B cell (primary cell): ENCODE measurements at regions not wholly inside any gene's neighbourhood (a gene's known extent, or its start where the extent isn't known, plus 50 kb on each side); places are given as distances from the start of the nearest gene placed in this dataset.

Experiments used
- ATAC-seq: fragments of 200-7000 bp; cut with Tn5 transposase; one replicate; pipeline ENCODE4 v1.10.0; 2021; ENCODE audit warnings: low read depth, mild to moderate bottlenecking, moderate number of reproducible peaks, moderate library complexity
- CTCF ChIA-PET: fragments of 350-600 bp; sonication (Branson Sonifier 250); formaldehyde crosslinking; loops from one replicate; lab custom pipeline; 2021; ENCODE audit warnings: antibody characterized with exemption, inconsistent platforms; lab: Charles Lee
- POLR2A ChIA-PET: fragments of 350-600 bp; sonication (Branson Sonifier 250); formaldehyde crosslinking; loops from one replicate; lab custom pipeline; 2021; ENCODE audit warnings: antibody characterized with exemption; lab: Charles Lee
- DNase-seq: peaks from one replicate; pipeline ENCODE4 v3.0.0; 2013
- H2AFZ ChIP-seq: 2 replicates; pipeline ENCODE4 v1.6.1; 2012; ENCODE audit warnings: mild to moderate bottlenecking, low read depth, low read length; ENCODE audit not compliant: insufficient read depth, poor library complexity, severe bottlenecking
- H3K27ac ChIP-seq, 2 donors: 1 replicate in 1 of 2; 2 replicates in 1 of 2; pipeline ENCODE4 v1.5.1; 2012 to 2013; ENCODE audit warnings: low read length in 2 of 2, mild to moderate bottlenecking in 2 of 2, moderate library complexity in 1 of 2
- H3K27me3 ChIP-seq, 4 experiments: fragments of 200-600 bp in 1 of 4; sonication (generic) in 1 of 4; replicated peaks in 1 of 4; 1 replicate in 2 of 4; 2 replicates in 2 of 4; pipeline versions ENCODE4 v1.6.1 to v1.7.0; 2013 to 2016; ENCODE audit warnings: low read length in 3 of 4, mild to moderate bottlenecking in 2 of 4, mixed read lengths in 1 of 4, moderate library complexity in 1 of 4; ENCODE audit not compliant: insufficient read depth in 4 of 4, control insufficient read depth in 3 of 4; ENCODE audit errors: control extremely low read depth in 1 of 4
- H3K36me3 ChIP-seq, 2 experiments: replicated peaks in 1 of 2; 1 replicate in 1 of 2; 2 replicates in 1 of 2; pipeline versions ENCODE4 v1.6.1 to v1.7.1; 2013; ENCODE audit warnings: low read length in 1 of 2; ENCODE audit not compliant: insufficient read depth in 2 of 2, control insufficient read depth in 1 of 2; ENCODE audit errors: control extremely low read depth in 1 of 2, extremely low read depth in 1 of 2
- H3K4me1 ChIP-seq, 2 donors: fragments of 200-600 bp in 1 of 2; sonication (generic) in 1 of 2; 1 replicate in 1 of 2; 2 replicates in 1 of 2; pipeline versions ENCODE4 v1.5.1 to v1.6.1; 2013 to 2017; ENCODE audit warnings: low read length in 2 of 2; ENCODE audit not compliant: control insufficient read depth in 2 of 2, insufficient read depth in 2 of 2
- H3K4me2 ChIP-seq: replicated peaks from 2 replicates; pipeline ENCODE3; 2012; ENCODE audit warnings: mild to moderate bottlenecking, low read depth, low read length; ENCODE audit not compliant: poor library complexity, severe bottlenecking
- H3K4me3 ChIP-seq, 5 experiments: fragments of 200-600 bp in 1 of 5; sonication (generic) in 1 of 5; 1 replicate in 3 of 5; 2 replicates in 2 of 5; pipeline versions ENCODE4 v1.5.1 to v1.7.0; 2011 to 2016; ENCODE audit warnings: low read length in 4 of 5, mild to moderate bottlenecking in 4 of 5, low read depth in 2 of 5, control low read depth in 1 of 5, moderate library complexity in 1 of 5; ENCODE audit not compliant: insufficient read depth in 1 of 5; ENCODE audit errors: control extremely low read depth in 1 of 5, extremely low read depth in 1 of 5
- H3K79me2 ChIP-seq: fragments of 200-600 bp; sonication (generic); one replicate; pipeline ENCODE4 v1.6.0; 2016; ENCODE audit warnings: low read length; ENCODE audit not compliant: control insufficient read depth, insufficient read depth
- H3K9ac ChIP-seq: fragments of 200-600 bp; sonication (generic); 2 replicates; pipeline ENCODE4 v1.6.1; 2017; ENCODE audit warnings: mild to moderate bottlenecking, low read length, moderate library complexity
- H3K9me3 ChIP-seq, 3 donors: one replicate each; pipeline versions ENCODE4 v1.6.1 to v1.7.1; 2013; ENCODE audit warnings: low read length in 2 of 3; ENCODE audit not compliant: control insufficient read depth in 2 of 3, insufficient read depth in 1 of 3; ENCODE audit errors: control extremely low read depth in 1 of 3
- H4K20me1 ChIP-seq: 2 replicates; pipeline ENCODE4 v1.6.0; 2012; ENCODE audit warnings: mild to moderate bottlenecking, low read length; ENCODE audit not compliant: insufficient read depth, control insufficient read depth, poor library complexity, severe bottlenecking
- H3K27ac Mint-ChIP-seq: one replicate; pipeline ENCODE4 v1.8.0; 2021; ENCODE audit warnings: mixed read lengths
- H3K27me3 Mint-ChIP-seq: one replicate; pipeline ENCODE4 v1.8.0; 2021; ENCODE audit warnings: mixed read lengths
- H3K4me1 Mint-ChIP-seq: one replicate; pipeline ENCODE4 v1.8.0; 2021; ENCODE audit warnings: mixed read lengths
- H3K4me3 Mint-ChIP-seq: one replicate; pipeline ENCODE4 v1.8.0; 2021; ENCODE audit warnings: mixed read lengths
- H3K9me3 Mint-ChIP-seq: one replicate; pipeline ENCODE4 v1.8.0; 2022; ENCODE audit warnings: mixed read lengths; ENCODE audit not compliant: insufficient read depth
- EZH2 ChIP-seq: IDR thresholded peaks from 2 replicates; pipeline ENCODE4 v1.6.1; 2012; ENCODE audit warnings: borderline replicate concordance, low read depth, mild to moderate bottlenecking, moderate library complexity, low read length; ENCODE audit not compliant: insufficient read depth, poor library complexity, severe bottlenecking
- WGBS: methylation state at CpG from one replicate; pipeline ENCODE4 v1.1.5; 2013; ENCODE audit warnings: missing lambda C conversion rate; ENCODE audit not compliant: insufficient coverage; 5-methylcytosine and 5-hydroxymethylcytosine counted together
- intact Hi-C: fragments of 100-400 bp; cut with micrococcal nuclease; formaldehyde crosslinking; loops from one replicate; pipeline ENCODE4 v1.10.0; 2022
- TF ChIP-seq, protein P1 (sequence below): fragments of 200-600 bp; IDR thresholded peaks from one replicate; pipeline ENCODE4 v1.8.0; 2022; ENCODE audit warnings: antibody characterized with exemption, mild to moderate bottlenecking

GRCh38 chr2:109736177-109736827 is 57.8 kb upstream of the RGPD5 start:
- H3K4me1 Mint-ChIP-seq: no peaks in the 10 kb centered on the region
- Histone ChIP-seq H3K9me3 (no peaks in the 10 kb centered on the region), H3K4me1 (no peaks in the 10 kb centered on the region), H3K79me2 (no peaks in the 10 kb centered on the region), H3K27me3 (no peaks in the 10 kb centered on the region), H3K4me3 (no peak overlapping the region), H3K4me2 (no peak overlapping the region), H3K27ac (no peak overlapping the region), H3K36me3 (no peaks in the 10 kb centered on the region), H2AFZ (no peak overlapping the region), H4K20me1 (no peaks in the 10 kb centered on the region), H3K9ac (no peak overlapping the region)
- peaks cover 10% of the 10 kb centered on the region for H3K27me3 Mint-ChIP-seq
- H3K9me3 Mint-ChIP-seq: no peaks in the 10 kb centered on the region
- DNase-seq (no peak), ATAC-seq (no peak)
- POLR2A ChIA-PET: no interaction called here
- WGBS: 76% methylated on average over 13 of the region's 15 CpGs
- H3K4me3 Mint-ChIP-seq: no peak overlapping the region
- intact Hi-C loops: no loop called here
- TF ChIP-seq, protein P1, sequence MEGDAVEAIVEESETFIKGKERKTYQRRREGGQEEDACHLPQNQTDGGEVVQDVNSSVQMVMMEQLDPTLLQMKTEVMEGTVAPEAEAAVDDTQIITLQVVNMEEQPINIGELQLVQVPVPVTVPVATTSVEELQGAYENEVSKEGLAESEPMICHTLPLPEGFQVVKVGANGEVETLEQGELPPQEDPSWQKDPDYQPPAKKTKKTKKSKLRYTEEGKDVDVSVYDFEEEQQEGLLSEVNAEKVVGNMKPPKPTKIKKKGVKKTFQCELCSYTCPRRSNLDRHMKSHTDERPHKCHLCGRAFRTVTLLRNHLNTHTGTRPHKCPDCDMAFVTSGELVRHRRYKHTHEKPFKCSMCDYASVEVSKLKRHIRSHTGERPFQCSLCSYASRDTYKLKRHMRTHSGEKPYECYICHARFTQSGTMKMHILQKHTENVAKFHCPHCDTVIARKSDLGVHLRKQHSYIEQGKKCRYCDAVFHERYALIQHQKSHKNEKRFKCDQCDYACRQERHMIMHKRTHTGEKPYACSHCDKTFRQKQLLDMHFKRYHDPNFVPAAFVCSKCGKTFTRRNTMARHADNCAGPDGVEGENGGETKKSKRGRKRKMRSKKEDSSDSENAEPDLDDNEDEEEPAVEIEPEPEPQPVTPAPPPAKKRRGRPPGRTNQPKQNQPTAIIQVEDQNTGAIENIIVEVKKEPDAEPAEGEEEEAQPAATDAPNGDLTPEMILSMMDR: no peak
- TF ChIP-seq EZH2: no peak
- CTCF ChIA-PET: no interaction called here
- H3K27ac Mint-ChIP-seq: no peak overlapping the region
